Loucy (cell line): ENCODE measurements at regions not wholly inside any gene's neighbourhood (a gene's known extent, or its start where the extent isn't known, plus 50 kb on each side); places are given as distances from the start of the nearest gene placed in this dataset.
A peak's percentile ranks its signal among the peaks of the same experiment; 100 is the strongest.

Experiments used
- H2AFZ ChIP-seq: fragments of 200-600 bp; sonication (generic); 2 replicates; pipeline ENCODE4 v1.6.0; 2016; ENCODE audit warnings: antibody characterized with exemption, mild to moderate bottlenecking, low read length, moderate library complexity
- H3F3A ChIP-seq: fragments of 200-600 bp; 2 replicates; pipeline ENCODE4 v1.6.0; 2016; ENCODE audit warnings: antibody characterized with exemption, low read depth, mild to moderate bottlenecking
- H3K27me3 ChIP-seq: fragments of 200-600 bp; sonication (generic); 2 replicates; pipeline ENCODE4 v1.6.1; 2014; ENCODE audit warnings: low read length, mild to moderate bottlenecking; ENCODE audit not compliant: insufficient read depth, poor library complexity, severe bottlenecking
- H3K36me3 ChIP-seq: fragments of 200-600 bp; sonication (generic); 2 replicates; pipeline ENCODE4 v1.6.1; 2016; ENCODE audit warnings: low read length; ENCODE audit not compliant: insufficient read depth
- H3K4me1 ChIP-seq: fragments of 200-600 bp; sonication (generic); 2 replicates; pipeline ENCODE4 v1.5.1; 2014; ENCODE audit warnings: low read length, mild to moderate bottlenecking; ENCODE audit not compliant: insufficient read depth, poor library complexity, severe bottlenecking
- H3K4me2 ChIP-seq: fragments of 200-600 bp; sonication (generic); 2 replicates; pipeline ENCODE4 v1.6.0; 2014; ENCODE audit warnings: antibody characterized with exemption, low read length, low read depth, mild to moderate bottlenecking; ENCODE audit not compliant: poor library complexity, severe bottlenecking
- H3K4me3 ChIP-seq: fragments of 200-600 bp; sonication (generic); 2 replicates; pipeline ENCODE4 v1.5.1; 2014; ENCODE audit warnings: low read length, mild to moderate bottlenecking, mixed read lengths; ENCODE audit not compliant: poor library complexity, severe bottlenecking
- H3K79me2 ChIP-seq: fragments of 200-600 bp; sonication (generic); 2 replicates; pipeline ENCODE4 v1.6.1; 2014; ENCODE audit warnings: low read length; ENCODE audit not compliant: insufficient read depth
- H3K9ac ChIP-seq: fragments of 200-600 bp; sonication (generic); 2 replicates; pipeline ENCODE4 v1.6.0; 2014; ENCODE audit warnings: mild to moderate bottlenecking, low read depth, low read length, moderate library complexity; ENCODE audit not compliant: poor library complexity, severe bottlenecking
- H3K9me2 ChIP-seq: fragments of 200-600 bp; sonication (generic); replicated peaks from 2 replicates; pipeline ENCODE4 v1.6.1; 2016; ENCODE audit warnings: low read depth, low read length, mixed read lengths
- H3K9me3 ChIP-seq: fragments of 200-600 bp; sonication (generic); 2 replicates; pipeline ENCODE4 v1.6.1; 2014; ENCODE audit warnings: mild to moderate bottlenecking, antibody characterized with exemption, low read length, low read depth; ENCODE audit not compliant: insufficient read depth
- H4K20me1 ChIP-seq: fragments of 200-600 bp; sonication (generic); 2 replicates; pipeline ENCODE4 v1.6.0; 2014; ENCODE audit warnings: antibody characterized with exemption, low read length, mild to moderate bottlenecking; ENCODE audit not compliant: insufficient read depth, poor library complexity, severe bottlenecking
- EZH2phosphoT487 ChIP-seq: fragments of 200-600 bp; IDR thresholded peaks from 2 replicates; pipeline ENCODE4 v1.6.1; 2018; ENCODE audit warnings: antibody characterized with exemption, mild to moderate bottlenecking, moderate library complexity, borderline replicate concordance
- TF ChIP-seq, protein P1 (sequence below): fragments of 200-600 bp; sonication (generic); conservative IDR thresholded peaks from 2 replicates; pipeline ENCODE4 v1.5.1; 2014; ENCODE audit warnings: mild to moderate bottlenecking, antibody characterized with exemption, low read length

DNA sequence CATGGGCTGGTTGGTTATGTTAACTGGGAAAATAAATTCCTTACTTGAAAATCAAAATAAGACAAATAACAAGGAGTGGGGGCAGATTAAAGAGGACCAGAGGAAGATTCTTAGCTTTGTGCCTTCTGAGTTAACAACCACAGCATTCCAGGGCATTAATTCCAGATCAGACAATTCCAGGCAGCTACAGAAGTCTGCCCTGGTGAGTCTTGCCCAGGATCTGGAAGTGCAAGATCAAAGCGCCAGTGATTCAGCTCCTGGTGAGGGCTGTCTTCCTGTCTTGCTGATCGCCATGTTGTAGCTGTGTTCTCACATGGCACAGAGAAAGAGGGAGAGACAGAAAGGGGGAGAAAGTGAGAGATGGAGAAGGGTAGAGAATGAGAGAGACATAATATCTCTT is 65.6 kb downstream of the ANXA2R start:
- H3K79me2 ChIP-seq, result no peaks in the 10 kb centered on the region
- no peak overlapping the region for H3K9ac ChIP-seq
- H2AFZ ChIP-seq, result no peak overlapping the region
- H4K20me1 ChIP-seq, result no peaks in the 10 kb centered on the region
- H3K4me1 ChIP-seq, result no peaks in the 10 kb centered on the region
- H3K4me2 ChIP-seq, result no peak overlapping the region
- TF ChIP-seq EZH2phosphoT487, result no peak
- TF ChIP-seq, protein P1, sequence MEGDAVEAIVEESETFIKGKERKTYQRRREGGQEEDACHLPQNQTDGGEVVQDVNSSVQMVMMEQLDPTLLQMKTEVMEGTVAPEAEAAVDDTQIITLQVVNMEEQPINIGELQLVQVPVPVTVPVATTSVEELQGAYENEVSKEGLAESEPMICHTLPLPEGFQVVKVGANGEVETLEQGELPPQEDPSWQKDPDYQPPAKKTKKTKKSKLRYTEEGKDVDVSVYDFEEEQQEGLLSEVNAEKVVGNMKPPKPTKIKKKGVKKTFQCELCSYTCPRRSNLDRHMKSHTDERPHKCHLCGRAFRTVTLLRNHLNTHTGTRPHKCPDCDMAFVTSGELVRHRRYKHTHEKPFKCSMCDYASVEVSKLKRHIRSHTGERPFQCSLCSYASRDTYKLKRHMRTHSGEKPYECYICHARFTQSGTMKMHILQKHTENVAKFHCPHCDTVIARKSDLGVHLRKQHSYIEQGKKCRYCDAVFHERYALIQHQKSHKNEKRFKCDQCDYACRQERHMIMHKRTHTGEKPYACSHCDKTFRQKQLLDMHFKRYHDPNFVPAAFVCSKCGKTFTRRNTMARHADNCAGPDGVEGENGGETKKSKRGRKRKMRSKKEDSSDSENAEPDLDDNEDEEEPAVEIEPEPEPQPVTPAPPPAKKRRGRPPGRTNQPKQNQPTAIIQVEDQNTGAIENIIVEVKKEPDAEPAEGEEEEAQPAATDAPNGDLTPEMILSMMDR, result no peak
- H3F3A ChIP-seq, result no peaks in the 10 kb centered on the region
- H3K9me2 ChIP-seq, result no peaks in the 10 kb centered on the region
- H3K27me3 ChIP-seq, result no peaks in the 10 kb centered on the region
- H3K4me3 ChIP-seq, result no peak overlapping the region
- H3K9me3 ChIP-seq, result no peaks in the 10 kb centered on the region
- no peaks in the 10 kb centered on the region for H3K36me3 ChIP-seq

DNA sequence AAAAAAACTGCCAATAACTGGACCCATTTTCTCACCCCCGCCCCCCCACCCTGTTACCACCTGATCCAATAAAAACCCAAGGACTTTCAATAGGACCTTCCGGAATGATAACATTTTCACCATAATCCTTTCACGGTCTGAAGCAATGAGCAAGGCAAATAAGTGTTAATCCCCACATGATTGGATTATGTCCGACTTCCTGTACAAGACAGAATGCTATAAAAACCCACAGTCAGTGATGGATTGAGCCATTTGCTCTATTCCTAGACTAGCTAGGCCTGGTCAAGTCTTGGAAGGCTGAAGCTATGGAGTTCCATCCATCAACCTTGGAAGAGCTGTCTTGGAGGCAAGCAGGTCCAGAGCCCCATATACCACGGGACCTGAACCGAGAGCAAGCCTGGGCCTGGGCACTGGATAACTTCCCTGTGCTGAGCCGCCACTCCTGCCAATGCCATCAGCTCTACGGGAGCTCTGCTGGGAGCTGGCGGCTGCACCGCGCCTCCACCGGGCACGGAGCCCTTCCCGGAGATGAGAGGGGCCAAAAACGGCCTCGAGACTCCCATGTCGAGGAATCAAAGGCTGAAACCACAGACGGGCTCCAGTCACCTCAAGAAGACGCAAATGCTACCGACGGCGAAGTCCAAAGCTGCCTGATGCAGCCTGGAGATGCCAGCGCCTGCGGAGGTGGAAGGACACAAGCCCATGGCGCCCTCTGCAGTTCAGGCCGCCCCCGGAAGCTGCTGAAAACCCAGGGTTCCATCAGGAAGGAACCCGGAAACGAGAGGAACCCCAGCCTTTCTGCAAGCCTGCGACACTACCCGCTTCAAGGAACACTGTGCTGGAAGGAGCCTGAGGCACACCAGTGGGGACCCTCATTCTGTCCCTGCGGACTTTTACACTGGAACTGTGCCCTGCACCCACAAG is 69.2 kb downstream of the ANXA2R start:
- Histone ChIP-seq H3F3A (no peaks in the 10 kb centered on the region), H2AFZ (no peak overlapping the region), H3K4me1 (no peaks in the 10 kb centered on the region), H3K9me2 (no peaks in the 10 kb centered on the region), H3K79me2 (no peaks in the 10 kb centered on the region), H3K4me2 (no peak overlapping the region), H4K20me1 (no peaks in the 10 kb centered on the region), H3K36me3 (no peaks in the 10 kb centered on the region), H3K27me3 (no peaks in the 10 kb centered on the region), H3K9ac (no peak overlapping the region), H3K9me3 (no peaks in the 10 kb centered on the region), H3K4me3 (no peak overlapping the region)
- no peak for TF ChIP-seq EZH2phosphoT487
- TF ChIP-seq, protein P1, result peak; percentile 51

DNA sequence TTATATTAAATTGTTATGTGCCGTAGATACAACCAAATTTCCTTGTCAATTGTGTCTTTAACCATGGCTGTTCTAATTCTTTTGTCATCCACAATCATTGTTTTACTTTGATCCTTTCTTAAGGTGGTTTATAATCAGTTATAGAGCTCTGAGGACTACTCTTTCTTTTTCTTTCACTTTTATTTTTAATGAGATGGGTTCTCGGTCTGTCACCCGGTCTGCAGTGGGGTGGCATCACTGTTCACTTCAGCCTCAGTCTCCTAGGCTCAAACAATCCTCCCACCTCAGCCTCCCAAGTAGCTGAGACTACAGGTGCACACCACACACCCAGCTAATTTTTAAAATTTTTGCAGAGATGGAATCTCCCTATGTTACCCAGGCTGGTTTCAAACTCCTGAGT is 74.2 kb downstream of the ANXA2R start:
- no peak for TF ChIP-seq EZH2phosphoT487
- H3K9me3 ChIP-seq, result no peaks in the 10 kb centered on the region
- H3K27me3 ChIP-seq, result no peaks in the 10 kb centered on the region
- H3K4me1 ChIP-seq, result no peaks in the 10 kb centered on the region
- no peak overlapping the region for H3K9ac ChIP-seq
- H3K9me2 ChIP-seq, result no peaks in the 10 kb centered on the region
- no peaks in the 10 kb centered on the region for H4K20me1 ChIP-seq
- H3K79me2 ChIP-seq, result no peaks in the 10 kb centered on the region
- no peaks in the 10 kb centered on the region for H3K36me3 ChIP-seq
- no peaks in the 10 kb centered on the region for H3F3A ChIP-seq
- H3K4me3 ChIP-seq, result no peak overlapping the region
- no peak overlapping the region for H2AFZ ChIP-seq
- H3K4me2 ChIP-seq, result no peak overlapping the region

DNA sequence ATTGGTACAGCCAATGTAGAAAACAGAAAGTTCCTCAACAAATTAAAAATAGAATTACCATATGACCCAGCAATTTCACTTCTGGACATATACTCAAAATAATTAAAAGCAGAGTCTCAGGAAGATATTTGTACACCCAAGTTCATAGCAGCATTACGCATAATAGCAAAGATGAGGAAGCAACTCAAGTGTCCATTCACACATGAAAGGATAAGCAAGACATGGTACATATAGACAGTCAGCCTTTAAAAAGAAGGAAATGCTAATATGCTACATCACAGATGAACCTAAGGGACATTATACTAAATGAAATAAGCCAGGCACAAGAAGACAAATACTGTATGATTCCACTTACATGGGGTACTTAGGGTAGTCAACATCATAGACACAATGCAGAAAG is 76.7 kb downstream of the ANXA2R start:
- Histone ChIP-seq H3K4me1 (no peaks in the 10 kb centered on the region), H3K9ac (no peak overlapping the region), H4K20me1 (no peaks in the 10 kb centered on the region), H3K36me3 (no peaks in the 10 kb centered on the region), H3K79me2 (no peaks in the 10 kb centered on the region), H3K9me3 (no peaks in the 10 kb centered on the region), H2AFZ (no peak overlapping the region), H3K27me3 (no peaks in the 10 kb centered on the region), H3K4me2 (no peak overlapping the region), H3K4me3 (no peak overlapping the region), H3F3A (no peaks in the 10 kb centered on the region), H3K9me2 (no peaks in the 10 kb centered on the region)
- no peak for TF ChIP-seq EZH2phosphoT487
- TF ChIP-seq, protein P1, result no peak
